Type B pancreatic cell (in vitro differentiated cells): ENCODE measurements at regions not wholly inside any gene's neighbourhood (a gene's known extent, or its start where the extent isn't known, plus 50 kb on each side); places are given as distances from the start of the nearest gene placed in this dataset.
A peak's percentile ranks its signal among the peaks of the same experiment; 100 is the strongest.

Experiments
- DNase-seq: peaks from one replicate; pipeline ENCODE4 v3.0.0; 2021; ENCODE audit warnings: mixed read lengths; ENCODE audit not compliant: unreplicated experiment; ENCODE audit errors: extremely low spot score
- H3K27ac Mint-ChIP-seq: 2 replicates; pipeline ENCODE4 v1.8.0; 2021; ENCODE audit warnings: mild to moderate bottlenecking, mixed read lengths
- H3K27me3 Mint-ChIP-seq: 2 replicates; pipeline ENCODE4 v1.8.0; 2021; ENCODE audit warnings: mixed read lengths
- H3K36me3 Mint-ChIP-seq: 2 replicates; pipeline ENCODE4 v1.8.0; 2021; ENCODE audit warnings: mixed read lengths
- H3K4me1 Mint-ChIP-seq: one replicate; pipeline ENCODE4 v1.8.0; 2021; ENCODE audit warnings: mixed read lengths; ENCODE audit not compliant: unreplicated experiment
- H3K4me3 Mint-ChIP-seq: 2 replicates; pipeline ENCODE4 v1.8.0; 2021; ENCODE audit warnings: mild to moderate bottlenecking, mixed read lengths
- H3K9me3 Mint-ChIP-seq: 2 replicates; pipeline ENCODE4 v1.8.0; 2021; ENCODE audit warnings: mixed read lengths
- CTCF ChIP-seq: fragments of 200-600 bp; sonication (generic); conservative IDR thresholded peaks from 2 replicates; pipeline ENCODE4 v1.5.0; 2021; ENCODE audit warnings: antibody characterized with exemption, mild to moderate bottlenecking

DNA sequence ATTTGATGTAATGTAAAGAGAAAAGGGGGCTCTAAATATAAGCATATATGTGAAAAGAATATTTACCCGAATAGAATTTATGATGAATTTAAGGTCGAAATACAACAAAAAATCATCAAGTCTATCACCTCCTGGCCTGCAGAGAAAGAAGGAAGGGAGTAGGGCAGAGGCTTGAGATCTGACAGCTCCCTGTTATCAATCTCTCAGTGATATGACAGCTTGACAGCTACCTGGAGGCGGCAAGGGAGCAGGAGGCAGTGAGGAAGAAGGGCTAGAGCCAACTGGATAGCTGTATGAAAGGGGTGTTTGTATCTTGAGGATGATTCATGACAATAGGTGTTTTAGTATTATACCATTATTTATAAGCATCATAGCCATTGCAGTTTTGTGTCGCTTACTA, 299.8 kb upstream of the DNAJC19 start:
- H3K27me3 Mint-ChIP-seq: peaks cover 17% of the 10 kb centered on the region
- no peak for DNase-seq
- H3K27ac Mint-ChIP-seq: no peak overlapping the region
- no peaks in the 10 kb centered on the region for H3K9me3 Mint-ChIP-seq
- no peaks in the 10 kb centered on the region for H3K36me3 Mint-ChIP-seq
- no peak overlapping the region for H3K4me3 Mint-ChIP-seq
- no peaks in the 10 kb centered on the region for H3K4me1 Mint-ChIP-seq
- no peak for TF ChIP-seq CTCF

DNA sequence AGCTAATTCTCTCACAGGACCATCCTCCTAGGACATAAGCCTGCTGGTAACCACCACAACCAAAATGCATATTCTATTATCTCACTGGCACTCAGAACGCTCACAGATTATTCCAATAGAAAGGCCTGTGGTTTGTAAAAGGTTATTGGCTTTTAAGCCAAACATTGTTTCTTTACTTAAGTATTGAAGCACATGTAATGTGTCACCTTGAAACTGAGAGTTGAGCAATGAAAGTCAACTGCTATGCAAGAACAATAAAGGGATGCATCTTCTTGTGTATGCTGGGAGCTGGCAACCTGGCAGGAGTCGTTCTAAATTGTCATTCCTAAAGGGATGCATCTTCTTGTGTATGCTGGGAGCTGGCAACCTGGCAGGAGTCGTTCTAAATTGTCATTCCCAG, 298.6 kb upstream of the DNAJC19 start:
- no peak for TF ChIP-seq CTCF
- no peaks in the 10 kb centered on the region for H3K9me3 Mint-ChIP-seq
- no peaks in the 10 kb centered on the region for H3K36me3 Mint-ChIP-seq
- H3K27ac Mint-ChIP-seq: no peak overlapping the region
- no peaks in the 10 kb centered on the region for H3K4me1 Mint-ChIP-seq
- peaks cover 24% of the 10 kb centered on the region for H3K27me3 Mint-ChIP-seq
- H3K4me3 Mint-ChIP-seq: no peak overlapping the region
- no peak for DNase-seq

GRCh38 chr3:181279239-181279565, 289.7 kb upstream of the DNAJC19 start:
- peaks cover 44% of the 10 kb centered on the region for H3K27me3 Mint-ChIP-seq
- H3K36me3 Mint-ChIP-seq: no peaks in the 10 kb centered on the region
- no peaks in the 10 kb centered on the region for H3K4me1 Mint-ChIP-seq
- no peaks in the 10 kb centered on the region for H3K9me3 Mint-ChIP-seq
- TF ChIP-seq CTCF: no peak
- DNase-seq: no peak
- H3K27ac Mint-ChIP-seq: no peak overlapping the region
- no peak overlapping the region for H3K4me3 Mint-ChIP-seq

DNA sequence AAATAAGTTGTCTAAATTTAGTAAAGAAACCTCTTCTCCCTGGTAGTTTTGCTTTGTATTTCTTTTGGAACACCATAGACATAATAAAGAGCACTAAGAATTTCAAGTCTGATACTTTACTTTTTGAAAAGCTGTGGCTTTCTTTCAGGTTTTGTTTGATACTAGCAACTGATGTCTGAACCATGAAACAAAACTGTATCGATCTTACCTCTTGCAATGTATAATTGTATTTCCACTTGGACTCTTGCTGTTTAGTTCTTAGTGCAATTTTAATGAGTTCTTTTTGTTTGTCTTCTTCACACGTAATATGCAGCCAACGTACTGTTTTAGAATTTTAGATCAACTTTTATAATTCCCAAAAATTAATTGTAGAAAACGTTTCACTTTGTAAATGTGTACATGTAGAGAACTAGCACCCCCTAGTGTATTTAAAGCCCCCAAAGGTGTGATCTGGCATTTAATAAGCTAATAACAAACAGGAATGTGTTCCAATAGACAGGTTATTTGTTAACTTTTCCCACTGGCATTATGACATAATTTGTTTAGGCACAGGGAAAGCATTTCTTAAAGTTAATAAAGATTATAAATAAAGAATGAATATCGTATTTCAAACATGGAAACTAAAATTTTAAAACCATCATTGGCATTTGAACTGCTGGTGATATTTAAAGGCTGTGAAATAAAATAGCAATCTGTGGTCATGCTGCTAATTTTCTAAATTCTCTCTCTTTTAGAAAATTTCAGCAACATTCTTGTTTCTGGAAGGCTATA, 289.1 kb upstream of the DNAJC19 start:
- TF ChIP-seq CTCF: peak; percentile 74
- no peaks in the 10 kb centered on the region for H3K36me3 Mint-ChIP-seq
- no peak for DNase-seq
- H3K4me1 Mint-ChIP-seq: no peaks in the 10 kb centered on the region
- peaks cover 42% of the 10 kb centered on the region for H3K27me3 Mint-ChIP-seq
- H3K27ac Mint-ChIP-seq: no peak overlapping the region
- H3K9me3 Mint-ChIP-seq: no peaks in the 10 kb centered on the region
- no peak overlapping the region for H3K4me3 Mint-ChIP-seq

DNA sequence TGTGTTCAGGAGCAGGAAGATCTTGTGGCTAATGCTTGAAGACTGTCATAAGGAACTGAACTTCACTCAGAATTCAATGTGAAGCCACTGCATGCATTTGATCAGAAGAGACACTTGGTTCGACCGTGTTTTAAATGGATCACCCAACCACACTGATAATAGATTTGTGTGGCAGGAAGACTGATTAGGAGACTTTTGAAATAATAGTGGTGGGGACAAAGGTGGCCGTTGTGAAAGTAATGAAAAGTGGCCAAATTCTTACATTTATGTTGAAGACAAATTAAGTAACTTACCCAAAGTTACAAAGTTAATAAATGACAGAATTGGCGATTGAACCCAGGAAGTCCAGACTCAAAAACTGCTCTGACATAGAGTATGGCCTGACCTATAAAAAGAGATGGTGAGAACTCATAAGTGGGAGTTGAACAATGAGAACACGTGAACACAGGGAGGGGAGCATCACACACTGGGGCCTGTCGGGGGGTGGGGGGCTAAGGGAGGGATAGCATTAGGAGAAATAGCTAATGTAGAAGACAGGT, 286.9 kb upstream of the DNAJC19 start:
- no peaks in the 10 kb centered on the region for H3K9me3 Mint-ChIP-seq
- H3K4me1 Mint-ChIP-seq: no peaks in the 10 kb centered on the region
- H3K36me3 Mint-ChIP-seq: no peaks in the 10 kb centered on the region
- no peak for TF ChIP-seq CTCF
- no peak for DNase-seq
- H3K27ac Mint-ChIP-seq: no peak overlapping the region
- no peak overlapping the region for H3K4me3 Mint-ChIP-seq
- H3K27me3 Mint-ChIP-seq: peaks cover 33% of the 10 kb centered on the region

- peaks cover 24% of the 10 kb centered on the region for H3K27me3 Mint-ChIP-seq
Measured at GRCh38 chr3:181274025-181274424, 284.5 kb upstream of the DNAJC19 start.

More at GRCh38 chr3:181274025-181274424, 284.5 kb upstream of the DNAJC19 start:
- no peaks in the 10 kb centered on the region for H3K4me1 Mint-ChIP-seq
- no peaks in the 10 kb centered on the region for H3K9me3 Mint-ChIP-seq
- TF ChIP-seq CTCF: no peak
- H3K36me3 Mint-ChIP-seq: no peaks in the 10 kb centered on the region
- no peak overlapping the region for H3K27ac Mint-ChIP-seq
- no peak for DNase-seq
- H3K4me3 Mint-ChIP-seq: no peak overlapping the region
